Endothelial cell of umbilical vein (primary cell): ENCODE measurements at regions not wholly inside any gene's neighbourhood (a gene's known extent, or its start where the extent isn't known, plus 50 kb on each side); places are given as distances from the start of the nearest gene placed in this dataset.

Source experiments
- BruUV-seq: library from RNA; stranded (reverse); fragments of 400-500 nt; replicated peaks from 2 replicates; lab custom pipeline; 2021; lab: Mats Ljungman, UMichigan
- CTCF ChIA-PET: fragments of 300-600, 350-600 bp; sonication (Branson Sonifier 250); formaldehyde crosslinking; loops from one replicate; lab custom pipeline; 2021; ENCODE audit warnings: antibody characterized with exemption, inconsistent platforms; lab: Charles Lee
- POLR2A ChIA-PET: fragments of 300-600, 350-600 bp; sonication (Branson Sonifier 250); formaldehyde crosslinking; loops from one replicate; lab custom pipeline; 2021; ENCODE audit warnings: antibody characterized with exemption, inconsistent platforms; lab: Charles Lee
- DNase-seq: peaks from one replicate; pipeline ENCODE4 v3.0.0-alpha.2; 2011; ENCODE audit warnings: low read depth, low spot score
- FAIRE-seq: peaks from 2 replicates; lab custom pipeline; 2011; peaks lifted over from hg19 to GRCh38; lab: Jason Lieb, UNC
- H2AFZ ChIP-seq: 2 replicates; pipeline ENCODE4 v1.6.0; 2012; ENCODE audit warnings: low read depth, low read length, control low read depth, inconsistent platforms
- H3K27ac ChIP-seq: 2 replicates; pipeline ENCODE4 v1.5.1; 2011; ENCODE audit warnings: low read depth, mild to moderate bottlenecking, control low read depth, low read length, moderate library complexity; ENCODE audit not compliant: insufficient read depth
- H3K27me3 ChIP-seq, 2 experiments: 2 replicates each; pipeline versions ENCODE4 v1.6.0 to v1.6.1; 2011; ENCODE audit warnings: low read length in 2 of 2, mixed read lengths in 1 of 2; ENCODE audit not compliant: control insufficient read depth in 2 of 2, insufficient read depth in 2 of 2
- H3K36me3 ChIP-seq, 2 experiments: 2 replicates in 1 of 2; 3 replicates in 1 of 2; pipeline ENCODE4 v1.5.1; 2011; ENCODE audit warnings: low read length in 2 of 2, mild to moderate bottlenecking in 1 of 2, moderate library complexity in 1 of 2; ENCODE audit not compliant: control insufficient read depth in 2 of 2, insufficient read depth in 2 of 2; ENCODE audit errors: extremely low read depth in 1 of 2
- H3K4me1 ChIP-seq: 3 replicates; pipeline ENCODE4 v1.5.1; 2011; ENCODE audit warnings: mild to moderate bottlenecking, low read length; ENCODE audit not compliant: control insufficient read depth, insufficient read depth; ENCODE audit errors: extremely low read depth
- H3K4me2 ChIP-seq: 2 replicates; pipeline ENCODE4 v1.6.1; 2011; ENCODE audit warnings: low read length, control low read depth, mixed read lengths; ENCODE audit not compliant: insufficient read depth
- H3K4me3 ChIP-seq, 3 experiments: fragments of 200-600 bp in 1 of 3; sonication (generic), shearing (Covaris generic) in 1 of 3; replicated peaks in 1 of 3; 2 replicates each; pipeline ENCODE4 v1.5.1; 2011 to 2016; ENCODE audit warnings: control low read depth in 3 of 3, low read length in 3 of 3, mild to moderate bottlenecking in 2 of 3, inconsistent platforms in 1 of 3, low read depth in 1 of 3, moderate library complexity in 1 of 3; ENCODE audit not compliant: insufficient read depth in 1 of 3
- H3K79me2 ChIP-seq: 2 replicates; pipeline ENCODE4 v1.6.0; 2012; ENCODE audit warnings: low read length, inconsistent platforms; ENCODE audit not compliant: control insufficient read depth, insufficient read depth
- H3K9ac ChIP-seq: replicated peaks from 2 replicates; pipeline ENCODE3; 2011; ENCODE audit warnings: low read length, control low read depth; ENCODE audit not compliant: insufficient read depth; ENCODE audit errors: extremely low read depth
- H3K9me1 ChIP-seq: replicated peaks from 3 replicates; pipeline ENCODE4 v1.6.0; 2011; ENCODE audit warnings: mild to moderate bottlenecking, low read length; ENCODE audit not compliant: control insufficient read depth, insufficient read depth; ENCODE audit errors: extremely low read depth
- H3K9me3 ChIP-seq: replicated peaks from 2 replicates; pipeline ENCODE4 v1.5.1; 2012; ENCODE audit warnings: low read length, inconsistent platforms; ENCODE audit not compliant: control insufficient read depth, insufficient read depth
- H4K20me1 ChIP-seq: replicated peaks from 2 replicates; pipeline ENCODE3; 2011; ENCODE audit warnings: mild to moderate bottlenecking, low read length; ENCODE audit not compliant: control insufficient read depth, insufficient read depth; ENCODE audit errors: extremely low read depth
- CTCF ChIP-seq, 2 donors: IDR thresholded peaks; 1 replicate in 1 of 2; 2 replicates in 1 of 2; pipeline ENCODE4 v1.5.1; 2011; ENCODE audit warnings: low read length in 2 of 2, mild to moderate bottlenecking in 2 of 2, moderate library complexity in 2 of 2, control low read depth in 1 of 2, inconsistent platforms in 1 of 2, low read depth in 1 of 2; ENCODE audit not compliant: insufficient read depth in 1 of 2; ENCODE audit errors: extremely low read depth in 1 of 2
- EZH2 ChIP-seq: IDR thresholded peaks from 2 replicates; pipeline ENCODE4 v1.6.1; 2012; ENCODE audit warnings: borderline replicate concordance, low read depth, mild to moderate bottlenecking, moderate library complexity, low read length, inconsistent platforms; ENCODE audit not compliant: severe bottlenecking
- FOS ChIP-seq: IDR thresholded peaks from 2 replicates; pipeline ENCODE4 v1.6.1; 2011; ENCODE audit warnings: mild to moderate bottlenecking, low read length, moderate library complexity, borderline replicate concordance; ENCODE audit not compliant: insufficient read depth
- GATA2 ChIP-seq: IDR thresholded peaks from 2 replicates; pipeline ENCODE4 v1.7.0; 2011; ENCODE audit warnings: low read depth, mild to moderate bottlenecking, moderate library complexity, mixed read lengths, low read length; ENCODE audit not compliant: insufficient read length, insufficient read depth
- JUN ChIP-seq: IDR thresholded peaks from 2 replicates; pipeline ENCODE4 v1.6.1; 2011; ENCODE audit warnings: borderline replicate concordance, low read depth; ENCODE audit not compliant: insufficient read length, insufficient read depth
- MAX ChIP-seq: IDR thresholded peaks from 2 replicates; pipeline ENCODE4 v1.6.1; 2011; ENCODE audit not compliant: insufficient read depth, insufficient read length
- MYC ChIP-seq: IDR thresholded peaks from one replicate; pipeline ENCODE4 v1.6.1; 2011; ENCODE audit warnings: mild to moderate bottlenecking, low read depth, low read length
- POLR2A ChIP-seq: IDR thresholded peaks from 2 replicates; pipeline ENCODE4 v1.6.1; 2012; ENCODE audit warnings: low read depth, mild to moderate bottlenecking, control low read depth, low read length
- POLR2AphosphoS5 ChIP-seq: IDR thresholded peaks from 2 replicates; pipeline ENCODE4 v1.6.1; 2012; ENCODE audit warnings: low read depth, mild to moderate bottlenecking, control low read depth, low read length, moderate library complexity; ENCODE audit not compliant: insufficient read depth
- dilution Hi-C: fragments of 300-500 bp; cut with MboI; formaldehyde crosslinking; loops from one replicate; pipeline ENCODE4 v1.15.0; 2019; ENCODE audit warnings: low sequenced_read_pairs; ENCODE audit not compliant: extremely low pct_ligation_motif_present
- intact Hi-C: fragments of 100-400 bp; cut with micrococcal nuclease; formaldehyde crosslinking; loops from one replicate; pipeline ENCODE4 v1.10.0; 2022

DNA sequence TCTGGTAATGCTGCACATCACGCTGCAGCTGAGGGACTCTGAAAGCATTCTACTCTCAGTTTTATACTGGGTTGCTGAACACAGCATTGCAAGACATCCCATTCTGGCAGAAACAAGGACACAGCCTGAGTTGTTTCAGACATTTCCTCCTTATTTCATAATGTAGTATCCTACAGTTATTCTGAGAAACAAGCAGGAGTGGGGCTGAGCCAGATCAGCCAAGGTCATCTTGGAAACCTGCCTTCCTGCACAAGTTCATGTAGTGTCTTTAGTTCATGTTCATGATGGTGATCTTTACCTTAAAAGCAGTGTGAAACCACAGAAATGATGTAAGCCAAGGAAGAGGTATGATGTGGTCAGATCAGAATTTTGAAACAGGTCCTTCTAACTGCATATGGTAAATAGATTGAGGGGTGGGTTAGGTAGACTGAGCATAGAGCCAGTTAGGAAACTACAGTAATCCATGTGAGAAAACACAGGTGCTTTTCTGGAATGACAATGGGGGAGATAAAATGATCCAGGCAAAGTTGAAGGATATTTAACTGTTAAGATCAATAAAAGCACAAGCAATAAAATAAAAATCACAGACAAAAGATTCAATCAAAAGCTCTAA, 1686.8 kb downstream of the LRRC4C start:
- dilution Hi-C loops: no loop called here
- POLR2A ChIA-PET: no interaction called here
- BruUV-seq: no TSS peak

More for the DNA sequence above, 1686.8 kb downstream of the LRRC4C start:
- H3K36me3 ChIP-seq: no peaks in the 10 kb centered on the region
- no peak overlapping the region for H3K9ac ChIP-seq
- CTCF ChIA-PET: no interaction called here
- H3K27me3 ChIP-seq: no peaks in the 10 kb centered on the region
- no peaks in the 10 kb centered on the region for H3K9me1 ChIP-seq
- FAIRE-seq (no peak), DNase-seq (no peak)
- H3K79me2 ChIP-seq: no peaks in the 10 kb centered on the region
- no peak overlapping the region for H3K4me2 ChIP-seq
- no peak overlapping the region for H2AFZ ChIP-seq
- H3K4me1 ChIP-seq: no peaks in the 10 kb centered on the region
- intact Hi-C loops: no loop called here
- no peak overlapping the region for H3K27ac ChIP-seq
- no peaks in the 10 kb centered on the region for H4K20me1 ChIP-seq
- H3K9me3 ChIP-seq: no peaks in the 10 kb centered on the region
- H3K4me3 ChIP-seq: no peak overlapping the region
- TF ChIP-seq MYC: no peak
- TF ChIP-seq POLR2A: no peak
- TF ChIP-seq FOS: no peak
- no peak for TF ChIP-seq GATA2
- no peak for TF ChIP-seq JUN
- TF ChIP-seq MAX: no peak
- no peak for TF ChIP-seq EZH2
- TF ChIP-seq POLR2AphosphoS5: no peak
- TF ChIP-seq CTCF (IDR thresholded peaks at IDR 0.05; ENCODE audit: extremely low read depth in 1 of 2, insufficient read depth in 1 of 2, low read depth in 1 of 2, low read length in 2 of 2): no peak
